MG63 (cell line): ENCODE measurements at regions not wholly inside any gene's neighbourhood (a gene's known extent, or its start where the extent isn't known, plus 50 kb on each side); places are given as distances from the start of the nearest gene placed in this dataset.
"Not testable (repeated sequence)": the region's sequence is repeated elsewhere in the genome, so short reads cannot be mapped to it uniquely, and the experiment has no call there.

Experiments used
- DNase-seq: peaks from one replicate; pipeline ENCODE4 v3.0.0-alpha.2; 2020
- H3K27me3 ChIP-seq: fragments of 250-450 bp; sonication (Bioruptor Pico); 2 replicates; pipeline ENCODE4 v1.5.1; 2020; ENCODE audit warnings: mild to moderate bottlenecking, moderate library complexity
- H3K36me3 ChIP-seq: fragments of 250-450 bp; sonication (Bioruptor Pico); 2 replicates; pipeline ENCODE4 v1.5.1; 2020; ENCODE audit warnings: mild to moderate bottlenecking, moderate library complexity
- H3K4me3 ChIP-seq: fragments of 250-450 bp; sonication (Bioruptor Pico); 2 replicates; pipeline ENCODE4 v1.5.1; 2020; ENCODE audit warnings: mild to moderate bottlenecking, moderate library complexity
- H3K9me3 ChIP-seq: fragments of 250-450 bp; sonication (Bioruptor Pico); 2 replicates; pipeline ENCODE4 v1.5.1; 2020; ENCODE audit warnings: mild to moderate bottlenecking, moderate library complexity

- H3K27me3 ChIP-seq = no peaks in the 10 kb centered on the region
- no peaks in the 10 kb centered on the region for H3K9me3 ChIP-seq
- no peak overlapping the region for H3K4me3 ChIP-seq
- DNase-seq = no peak
- no peaks in the 10 kb centered on the region for H3K36me3 ChIP-seq
Observed at GRCh38 chr4:19164334-19164733, 1087.4 kb upstream of the SLIT2 start.

- Histone ChIP-seq H3K27me3 (no peaks in the 10 kb centered on the region), H3K36me3 (no peaks in the 10 kb centered on the region), H3K9me3 (no peaks in the 10 kb centered on the region), H3K4me3 (no peak overlapping the region)
- no peak for DNase-seq
Observed at GRCh38 chr4:19159874-19160273, 1091.8 kb upstream of the SLIT2 start.

- H3K9me3 ChIP-seq = no peaks in the 10 kb centered on the region
- H3K4me3 ChIP-seq = no peak overlapping the region
- no peaks in the 10 kb centered on the region for H3K27me3 ChIP-seq
- DNase-seq = no peak
- no peaks in the 10 kb centered on the region for H3K36me3 ChIP-seq
Observed at GRCh38 chr4:19158107-19158809, 1093.4 kb upstream of the SLIT2 start.

- no peak for DNase-seq
- Histone ChIP-seq H3K27me3 (no peaks in the 10 kb centered on the region), H3K9me3 (no peaks in the 10 kb centered on the region)
Observed at GRCh38 chr4:19156786-19157185, 1094.9 kb upstream of the SLIT2 start.

GRCh38 chr4:19155568-19155967 is 1096.1 kb upstream of the SLIT2 start:
- no peak overlapping the region for H3K4me3 ChIP-seq
- H3K27me3 ChIP-seq = no peaks in the 10 kb centered on the region
- H3K9me3 ChIP-seq = no peaks in the 10 kb centered on the region
- H3K36me3 ChIP-seq = no peaks in the 10 kb centered on the region
- DNase-seq = no peak

More at GRCh38 chr4:19156786-19157185, 1094.9 kb upstream of the SLIT2 start:
- no peaks in the 10 kb centered on the region for H3K36me3 ChIP-seq
- no peak overlapping the region for H3K4me3 ChIP-seq

- not testable (repeated sequence) for H3K9me3 ChIP-seq, H3K27me3 ChIP-seq, H3K4me3 ChIP-seq, DNase-seq, H3K36me3 ChIP-seq
Observed at GRCh38 chr4:19154267-19154666, 1097.4 kb upstream of the SLIT2 start.

GRCh38 chr4:19152264-19152663 is 1099.4 kb upstream of the SLIT2 start:
- no peak overlapping the region for H3K4me3 ChIP-seq
- H3K36me3 ChIP-seq = no peaks in the 10 kb centered on the region
- no peaks in the 10 kb centered on the region for H3K9me3 ChIP-seq
- no peak for DNase-seq
- H3K27me3 ChIP-seq = no peaks in the 10 kb centered on the region

- DNase-seq = no peak
- Histone ChIP-seq H3K9me3 (no peaks in the 10 kb centered on the region), H3K4me3 (no peak overlapping the region), H3K27me3 (no peaks in the 10 kb centered on the region), H3K36me3 (no peaks in the 10 kb centered on the region)
Observed at GRCh38 chr4:19151684-19152083, 1100.0 kb upstream of the SLIT2 start.

- Histone ChIP-seq H3K9me3 (no peaks in the 10 kb centered on the region), H3K4me3 (no peak overlapping the region)
- DNase-seq = no peak
Observed at GRCh38 chr4:19146038-19146437, 1105.7 kb upstream of the SLIT2 start.

GRCh38 chr4:19135895-19136633 is 1114.5 kb upstream of the LCORL start:
- Histone ChIP-seq H3K27me3 (no peaks in the 10 kb centered on the region), H3K9me3 (no peaks in the 10 kb centered on the region), H3K4me3 (no peak overlapping the region), H3K36me3 (no peaks in the 10 kb centered on the region)
- no peak for DNase-seq

More at GRCh38 chr4:19146038-19146437, 1105.7 kb upstream of the SLIT2 start:
- Histone ChIP-seq H3K27me3 (no peaks in the 10 kb centered on the region), H3K36me3 (no peaks in the 10 kb centered on the region)

GRCh38 chr4:19134685-19135084 is 1113.1 kb upstream of the LCORL start:
- Histone ChIP-seq H3K9me3 (no peaks in the 10 kb centered on the region), H3K36me3 (no peaks in the 10 kb centered on the region), H3K4me3 (no peak overlapping the region), H3K27me3 (no peaks in the 10 kb centered on the region)
- no peak for DNase-seq

- Histone ChIP-seq H3K27me3 (no peaks in the 10 kb centered on the region), H3K4me3 (no peak overlapping the region), H3K36me3 (no peaks in the 10 kb centered on the region), H3K9me3 (no peaks in the 10 kb centered on the region)
- DNase-seq = no peak
Observed at GRCh38 chr4:19133315-19133714, 1111.8 kb upstream of the LCORL start.

GRCh38 chr4:19130866-19131265 is 1109.3 kb upstream of the LCORL start:
- no peak for DNase-seq
- H3K4me3 ChIP-seq = no peak overlapping the region
- no peaks in the 10 kb centered on the region for H3K36me3 ChIP-seq
- H3K9me3 ChIP-seq = no peaks in the 10 kb centered on the region
- no peaks in the 10 kb centered on the region for H3K27me3 ChIP-seq

GRCh38 chr4:19128176-19128575 is 1106.6 kb upstream of the LCORL start:
- Histone ChIP-seq H3K4me3 (no peak overlapping the region), H3K9me3 (no peaks in the 10 kb centered on the region), H3K36me3 (no peaks in the 10 kb centered on the region), H3K27me3 (no peaks in the 10 kb centered on the region)
- DNase-seq = no peak

GRCh38 chr4:19126903-19127302 is 1105.3 kb upstream of the LCORL start:
- H3K4me3 ChIP-seq = no peak overlapping the region
- H3K27me3 ChIP-seq = no peaks in the 10 kb centered on the region
- H3K9me3 ChIP-seq = no peaks in the 10 kb centered on the region
- DNase-seq = no peak
- H3K36me3 ChIP-seq = no peaks in the 10 kb centered on the region

GRCh38 chr4:19123681-19124080 is 1102.1 kb upstream of the LCORL start:
- no peaks in the 10 kb centered on the region for H3K9me3 ChIP-seq
- no peak overlapping the region for H3K4me3 ChIP-seq
- no peaks in the 10 kb centered on the region for H3K36me3 ChIP-seq
- no peak for DNase-seq
- H3K27me3 ChIP-seq = no peaks in the 10 kb centered on the region

GRCh38 chr4:19119904-19120560 is 1098.5 kb upstream of the LCORL start:
- Histone ChIP-seq H3K27me3 (no peaks in the 10 kb centered on the region), H3K36me3 (no peaks in the 10 kb centered on the region), H3K4me3 (no peak overlapping the region), H3K9me3 (no peaks in the 10 kb centered on the region)
- no peak for DNase-seq

GRCh38 chr4:19117022-19117421 is 1095.5 kb upstream of the LCORL start:
- H3K9me3 ChIP-seq = no peaks in the 10 kb centered on the region
- H3K36me3 ChIP-seq = no peaks in the 10 kb centered on the region
- H3K4me3 ChIP-seq = no peak overlapping the region
- no peaks in the 10 kb centered on the region for H3K27me3 ChIP-seq
- no peak for DNase-seq
